ENCODE measurements at regions not wholly inside any gene's neighbourhood (a gene's known extent, or its start where the extent isn't known, plus 50 kb on each side); places are given as distances from the start of the nearest gene placed in this dataset.

- no peak for DNase-seq (ENCODE audit: low read depth, low spot score)
Measured at GRCh38 chr4:42824278-42824977, 68.1 kb upstream of the GRXCR1 start.

GRCh38 chr4:42821230-42821629, 71.3 kb upstream of the GRXCR1 start:
- Histone ChIP-seq H3K9me3 (ENCODE audit: low read depth, low read length) (no peaks in the 10 kb centered on the region), H3K9ac (ENCODE audit: insufficient read length) (no peak overlapping the region), H3K4me3 (no peak overlapping the region), H3K36me3 (ENCODE audit: insufficient read depth, low read length) (no peaks in the 10 kb centered on the region), H3K27ac (no peak overlapping the region)
- DNase-seq (ENCODE audit: low read depth, low spot score) = no peak
- no peak for TF ChIP-seq FOXP2 (optimal IDR thresholded peaks at IDR 0.05; ENCODE audit: control extremely low read depth, extremely low read length, insufficient read depth)
- no peak for TF ChIP-seq POLR2AphosphoS5 (IDR thresholded peaks at IDR 0.05; ENCODE audit: borderline replicate concordance, low read depth, low read length)

More at GRCh38 chr4:42824278-42824977, 68.1 kb upstream of the GRXCR1 start:
- Histone ChIP-seq H3K27ac (no peak overlapping the region), H3K36me3 (ENCODE audit: insufficient read depth, low read length) (no peaks in the 10 kb centered on the region), H3K4me3 (no peak overlapping the region), H3K9me3 (ENCODE audit: low read depth, low read length) (no peaks in the 10 kb centered on the region), H3K9ac (ENCODE audit: insufficient read length) (no peak overlapping the region)
- TF ChIP-seq POLR2AphosphoS5 (IDR thresholded peaks at IDR 0.05; ENCODE audit: borderline replicate concordance, low read depth, low read length) (no peak), FOXP2 (optimal IDR thresholded peaks at IDR 0.05; ENCODE audit: control extremely low read depth, extremely low read length, insufficient read depth) (no peak), EZH2 (IDR thresholded peaks at IDR 0.05) (no peak)

DNA sequence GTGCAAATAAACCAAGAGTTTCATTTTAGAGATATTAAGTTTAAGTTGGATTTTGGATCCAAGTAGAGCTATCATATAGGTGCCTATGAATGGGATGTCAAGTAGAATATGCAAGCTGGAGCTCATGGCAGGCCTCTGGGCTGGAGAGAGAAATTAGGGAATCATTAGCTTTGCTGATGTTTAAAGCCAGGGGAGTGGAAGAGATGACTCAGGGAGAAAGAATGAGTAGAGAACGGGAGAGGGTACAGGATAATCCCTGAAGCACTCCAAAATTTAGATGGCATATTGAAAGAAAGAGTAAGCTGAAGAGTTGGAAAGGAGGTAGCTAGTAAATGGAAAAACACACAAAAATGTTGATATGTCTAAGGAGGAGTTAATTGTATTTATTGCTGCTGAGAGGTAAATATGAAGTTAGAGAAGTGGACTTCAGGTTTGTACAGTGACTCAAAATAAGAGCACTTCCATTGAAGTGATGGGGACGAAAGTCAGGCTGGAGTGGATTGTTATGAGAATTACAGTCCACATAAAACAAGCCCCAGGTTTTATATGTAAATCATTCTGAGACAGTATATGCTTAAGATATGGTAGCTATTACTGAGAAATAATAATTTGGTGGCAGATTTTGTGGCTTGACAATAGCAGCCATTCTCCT, 72.5 kb upstream of the GRXCR1 start:
- no peaks in the 10 kb centered on the region for H3K36me3 ChIP-seq (ENCODE audit: insufficient read depth, low read length)
- H3K9ac ChIP-seq (ENCODE audit: insufficient read length) = no peak overlapping the region
- no peak for DNase-seq (ENCODE audit: low read depth, low spot score)
- no peak overlapping the region for H3K27ac ChIP-seq
- no peak for TF ChIP-seq POLR2AphosphoS5 (IDR thresholded peaks at IDR 0.05; ENCODE audit: borderline replicate concordance, low read depth, low read length)
- no peak for TF ChIP-seq EZH2 (IDR thresholded peaks at IDR 0.05)
- no peak for TF ChIP-seq FOXP2 (optimal IDR thresholded peaks at IDR 0.05; ENCODE audit: control extremely low read depth, extremely low read length, insufficient read depth)
- no peak overlapping the region for H3K4me3 ChIP-seq
- H3K9me3 ChIP-seq (ENCODE audit: low read depth, low read length) = no peaks in the 10 kb centered on the region

DNA sequence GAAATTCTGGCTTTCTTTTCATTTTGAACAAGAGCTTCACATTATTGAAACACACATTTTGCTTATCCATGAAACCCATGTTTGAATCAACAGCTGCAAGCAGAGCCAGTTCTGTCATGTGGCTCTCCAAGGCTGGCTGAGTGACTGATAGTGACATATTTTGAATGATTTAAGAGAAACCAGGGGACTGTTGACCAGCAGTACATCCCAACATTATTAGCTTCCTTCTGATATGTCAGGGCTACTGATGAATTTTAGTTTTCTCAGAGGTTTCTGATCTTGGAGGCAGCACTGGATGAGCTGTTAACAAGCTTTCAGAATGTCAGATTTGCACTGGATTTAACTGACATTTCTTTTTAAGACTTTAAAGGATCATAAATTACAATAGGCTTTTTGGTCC, 74.6 kb upstream of the GRXCR1 start:
- Histone ChIP-seq H3K4me3 (no peak overlapping the region), H3K9me3 (ENCODE audit: low read depth, low read length) (no peaks in the 10 kb centered on the region), H3K27ac (no peak overlapping the region), H3K36me3 (ENCODE audit: insufficient read depth, low read length) (no peaks in the 10 kb centered on the region), H3K9ac (ENCODE audit: insufficient read length) (no peak overlapping the region)
- TF ChIP-seq POLR2AphosphoS5 (IDR thresholded peaks at IDR 0.05; ENCODE audit: borderline replicate concordance, low read depth, low read length) (no peak), FOXP2 (optimal IDR thresholded peaks at IDR 0.05; ENCODE audit: control extremely low read depth, extremely low read length, insufficient read depth) (no peak), EZH2 (IDR thresholded peaks at IDR 0.05) (no peak)
- no peak for DNase-seq (ENCODE audit: low read depth, low spot score)

- H3K9ac ChIP-seq (ENCODE audit: insufficient read length) = no peak overlapping the region
- no peak for DNase-seq (ENCODE audit: low read depth, low spot score)
- no peaks in the 10 kb centered on the region for H3K9me3 ChIP-seq (ENCODE audit: low read depth, low read length)
- no peak overlapping the region for H3K4me3 ChIP-seq
- H3K36me3 ChIP-seq (ENCODE audit: insufficient read depth, low read length) = no peaks in the 10 kb centered on the region
- TF ChIP-seq EZH2 (IDR thresholded peaks at IDR 0.05) (no peak), FOXP2 (optimal IDR thresholded peaks at IDR 0.05; ENCODE audit: control extremely low read depth, extremely low read length, insufficient read depth) (no peak), POLR2AphosphoS5 (IDR thresholded peaks at IDR 0.05; ENCODE audit: borderline replicate concordance, low read depth, low read length) (no peak)
- no peak overlapping the region for H3K27ac ChIP-seq
Measured at GRCh38 chr4:42816880-42817400, 75.6 kb upstream of the GRXCR1 start.

DNA sequence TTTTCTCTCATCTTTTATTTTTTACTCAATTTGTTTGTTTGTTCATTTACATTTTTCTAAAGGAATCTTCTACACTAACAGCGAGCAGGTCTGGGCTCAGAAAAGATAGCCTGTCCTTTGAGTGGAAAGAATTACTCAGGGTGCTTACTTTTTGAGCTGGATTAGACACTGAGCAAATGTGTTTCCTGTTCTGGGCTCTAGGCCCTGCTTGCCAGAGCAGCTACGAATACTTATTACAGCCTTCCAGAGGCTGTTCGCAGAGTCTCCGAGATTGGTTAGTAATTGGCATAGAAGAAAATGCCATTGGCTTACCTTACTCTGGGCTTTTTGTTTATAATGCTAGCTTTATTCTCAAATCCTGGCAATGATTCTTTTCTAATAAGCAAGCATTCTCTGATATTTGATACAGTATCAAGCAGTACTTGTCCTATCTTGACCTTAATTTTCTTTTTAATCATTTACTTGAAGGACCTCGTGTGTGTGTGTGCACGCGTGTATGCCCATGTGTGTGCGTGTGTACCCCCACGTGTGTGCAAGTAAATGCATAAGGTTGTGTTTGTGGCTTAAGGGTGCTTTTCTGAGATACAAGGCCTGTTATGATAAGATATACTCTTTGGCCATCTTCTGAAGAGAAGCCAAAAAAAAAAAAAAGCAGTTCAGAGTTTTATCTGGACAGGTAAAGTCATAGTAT, 76.2 kb upstream of the GRXCR1 start:
- no peaks in the 10 kb centered on the region for H3K36me3 ChIP-seq (ENCODE audit: insufficient read depth, low read length)
- no peak overlapping the region for H3K9ac ChIP-seq (ENCODE audit: insufficient read length)
- DNase-seq (ENCODE audit: low read depth, low spot score) = no peak
- no peak overlapping the region for H3K4me3 ChIP-seq
- TF ChIP-seq POLR2AphosphoS5 (IDR thresholded peaks at IDR 0.05; ENCODE audit: borderline replicate concordance, low read depth, low read length) (no peak), EZH2 (IDR thresholded peaks at IDR 0.05) (no peak), FOXP2 (optimal IDR thresholded peaks at IDR 0.05; ENCODE audit: control extremely low read depth, extremely low read length, insufficient read depth) (no peak)
- no peaks in the 10 kb centered on the region for H3K9me3 ChIP-seq (ENCODE audit: low read depth, low read length)
- no peak overlapping the region for H3K27ac ChIP-seq

DNA sequence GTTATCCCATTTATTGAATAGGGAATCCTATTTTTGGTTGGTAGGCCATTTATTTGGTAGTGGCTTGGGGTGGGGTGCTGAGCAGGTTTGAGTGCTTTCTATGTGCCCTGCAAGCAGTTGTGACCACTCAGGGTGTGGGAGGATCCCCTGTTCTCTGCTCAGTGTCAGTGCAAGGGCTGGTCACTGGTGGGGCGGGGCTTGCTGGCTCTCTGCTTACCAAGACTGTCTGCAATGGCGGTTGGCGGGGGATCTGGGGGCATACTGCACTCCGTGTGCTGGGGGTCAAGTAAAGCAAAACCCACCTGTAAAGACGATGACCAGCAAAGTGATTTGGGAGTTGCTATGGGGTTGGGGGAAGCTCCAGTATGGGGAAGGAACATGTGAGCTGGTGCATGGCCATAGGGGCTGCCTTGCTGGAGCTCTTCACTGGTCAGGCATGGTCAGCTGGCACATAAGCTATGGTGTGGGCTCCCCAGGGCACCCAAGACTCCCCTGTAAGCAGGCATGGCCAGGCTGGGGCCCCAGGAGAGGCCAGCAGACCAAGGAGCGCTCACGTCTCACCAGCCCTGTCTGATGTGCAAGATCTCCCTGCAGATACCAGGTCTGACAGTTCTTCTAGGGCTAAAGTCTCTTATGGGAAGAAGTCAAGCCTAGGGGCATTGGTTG, 83.0 kb upstream of the GRXCR1 start:
- no peaks in the 10 kb centered on the region for H3K36me3 ChIP-seq (ENCODE audit: insufficient read depth, low read length)
- H3K9ac ChIP-seq (ENCODE audit: insufficient read length) = no peak overlapping the region
- no peak overlapping the region for H3K27ac ChIP-seq
- no peaks in the 10 kb centered on the region for H3K9me3 ChIP-seq (ENCODE audit: low read depth, low read length)
- DNase-seq (ENCODE audit: low read depth, low spot score) = no peak
- no peak overlapping the region for H3K4me3 ChIP-seq
- no peak for TF ChIP-seq EZH2 (IDR thresholded peaks at IDR 0.05)
- no peak for TF ChIP-seq POLR2AphosphoS5 (IDR thresholded peaks at IDR 0.05; ENCODE audit: borderline replicate concordance, low read depth, low read length)
- TF ChIP-seq FOXP2 (optimal IDR thresholded peaks at IDR 0.05; ENCODE audit: control extremely low read depth, extremely low read length, insufficient read depth) = no peak
